ENCODE measurements at regions not wholly inside any gene's neighbourhood (a gene's known extent, or its start where the extent isn't known, plus 50 kb on each side); places are given as distances from the start of the nearest gene placed in this dataset.

DNA sequence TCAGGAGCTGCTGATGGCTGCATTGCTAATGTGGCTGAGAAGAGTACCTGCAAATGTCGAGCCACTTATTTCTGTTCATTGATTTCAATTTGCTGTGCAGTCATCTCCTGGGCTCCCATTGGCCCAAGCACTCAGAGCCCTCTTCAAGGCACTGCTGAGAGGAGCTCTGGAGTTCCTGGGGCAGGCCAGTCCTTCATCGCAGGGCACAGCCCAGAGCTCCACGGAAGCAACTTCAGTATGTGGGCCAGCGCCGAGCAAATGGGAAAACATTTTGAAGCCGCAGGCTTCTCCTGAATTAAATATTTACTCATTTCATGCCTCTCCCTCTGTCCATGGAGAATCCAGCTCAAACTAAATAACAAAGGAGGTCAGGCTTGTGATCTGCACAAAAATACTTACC is 383.3 kb downstream of the BCOR start:
- H3K4me1 ChIP-seq (ENCODE audit: insufficient read depth, low read length): no peaks in the 10 kb centered on the region
- no peaks in the 10 kb centered on the region for H3K9me3 ChIP-seq (ENCODE audit: low read length)
- no peak for ATAC-seq
- H3F3A ChIP-seq (ENCODE audit: low read length, unreplicated experiment): no peaks in the 10 kb centered on the region
- BruUV-seq (replicated peaks): no TSS peak
- no peak overlapping the region for H3K9ac ChIP-seq (ENCODE audit: low read length)
- H4K20me1 ChIP-seq (ENCODE audit: low read length): no peaks in the 10 kb centered on the region
- POLR2A ChIA-PET (ENCODE audit: unreplicated experiment): no interaction called here
- H3K4me2 ChIP-seq (ENCODE audit: low read length): no peak overlapping the region
- H3K4me3 ChIP-seq (ENCODE audit: low read length): no peak overlapping the region
- DNase-seq: no peak
- no peaks in the 10 kb centered on the region for H3K9me2 ChIP-seq (replicated peaks; ENCODE audit: low read length)
- no peak overlapping the region for H2AFZ ChIP-seq (ENCODE audit: low read length)
- CTCF ChIA-PET: no interaction called here
- intact Hi-C loops (cut with micrococcal nuclease): no loop called here
- H3K27me3 ChIP-seq (ENCODE audit: low read length): no peaks in the 10 kb centered on the region
- H3K36me3 ChIP-seq (ENCODE audit: low read depth, low read length): no peaks in the 10 kb centered on the region
- H3K79me2 ChIP-seq (ENCODE audit: low read length): no peaks in the 10 kb centered on the region
- TF ChIP-seq, protein P1, sequence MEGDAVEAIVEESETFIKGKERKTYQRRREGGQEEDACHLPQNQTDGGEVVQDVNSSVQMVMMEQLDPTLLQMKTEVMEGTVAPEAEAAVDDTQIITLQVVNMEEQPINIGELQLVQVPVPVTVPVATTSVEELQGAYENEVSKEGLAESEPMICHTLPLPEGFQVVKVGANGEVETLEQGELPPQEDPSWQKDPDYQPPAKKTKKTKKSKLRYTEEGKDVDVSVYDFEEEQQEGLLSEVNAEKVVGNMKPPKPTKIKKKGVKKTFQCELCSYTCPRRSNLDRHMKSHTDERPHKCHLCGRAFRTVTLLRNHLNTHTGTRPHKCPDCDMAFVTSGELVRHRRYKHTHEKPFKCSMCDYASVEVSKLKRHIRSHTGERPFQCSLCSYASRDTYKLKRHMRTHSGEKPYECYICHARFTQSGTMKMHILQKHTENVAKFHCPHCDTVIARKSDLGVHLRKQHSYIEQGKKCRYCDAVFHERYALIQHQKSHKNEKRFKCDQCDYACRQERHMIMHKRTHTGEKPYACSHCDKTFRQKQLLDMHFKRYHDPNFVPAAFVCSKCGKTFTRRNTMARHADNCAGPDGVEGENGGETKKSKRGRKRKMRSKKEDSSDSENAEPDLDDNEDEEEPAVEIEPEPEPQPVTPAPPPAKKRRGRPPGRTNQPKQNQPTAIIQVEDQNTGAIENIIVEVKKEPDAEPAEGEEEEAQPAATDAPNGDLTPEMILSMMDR (conservative IDR thresholded peaks at IDR 0.05; ENCODE audit: low read depth, low read length): no peak
- no peak for TF ChIP-seq EZH2 (IDR thresholded peaks at IDR 0.05; ENCODE audit: low read length, unreplicated experiment)
- no peak for TF ChIP-seq EZH2phosphoT487 (IDR thresholded peaks at IDR 0.05; ENCODE audit: borderline replicate concordance, low read length)
- H3K27ac ChIP-seq (ENCODE audit: low read length): no peak overlapping the region

- DNase-seq (no peak), ATAC-seq (no peak)
- intact Hi-C loops (cut with micrococcal nuclease): no loop called here
- no peak overlapping the region for H3K9ac ChIP-seq (ENCODE audit: low read length)
- H3K27ac ChIP-seq (ENCODE audit: low read length): no peak overlapping the region
- H3K4me2 ChIP-seq (ENCODE audit: low read length): no peak overlapping the region
- no peaks in the 10 kb centered on the region for H3K9me2 ChIP-seq (replicated peaks; ENCODE audit: low read length)
- H3K9me3 ChIP-seq (ENCODE audit: low read length): no peaks in the 10 kb centered on the region
- no TSS peak for BruUV-seq (replicated peaks)
- no peaks in the 10 kb centered on the region for H3K27me3 ChIP-seq (ENCODE audit: low read length)
- ChIA-PET POLR2A (ENCODE audit: unreplicated experiment) (no interaction called here), CTCF (no interaction called here)
- no peak overlapping the region for H2AFZ ChIP-seq (ENCODE audit: low read length)
- H3K79me2 ChIP-seq (ENCODE audit: low read length): no peaks in the 10 kb centered on the region
- no peaks in the 10 kb centered on the region for H3K4me1 ChIP-seq (ENCODE audit: insufficient read depth, low read length)
- no peaks in the 10 kb centered on the region for H4K20me1 ChIP-seq (ENCODE audit: low read length)
- no peak overlapping the region for H3K4me3 ChIP-seq (ENCODE audit: low read length)
- no peak for TF ChIP-seq EZH2 (IDR thresholded peaks at IDR 0.05; ENCODE audit: low read length, unreplicated experiment)
- TF ChIP-seq, protein P1 (conservative IDR thresholded peaks at IDR 0.05; ENCODE audit: low read depth, low read length): no peak
- no peaks in the 10 kb centered on the region for H3F3A ChIP-seq (ENCODE audit: low read length, unreplicated experiment)
- H3K36me3 ChIP-seq (ENCODE audit: low read depth, low read length): no peaks in the 10 kb centered on the region
Measured at GRCh38 chrX:39716401-39716800, 381.4 kb downstream of the BCOR start.

GRCh38 chrX:39716802-39717540 is 380.8 kb downstream of the BCOR start:
- ATAC-seq: no peak
- Histone ChIP-seq H3F3A (ENCODE audit: low read length, unreplicated experiment) (no peaks in the 10 kb centered on the region), H3K9me3 (ENCODE audit: low read length) (no peaks in the 10 kb centered on the region), H4K20me1 (ENCODE audit: low read length) (no peaks in the 10 kb centered on the region), H3K9ac (ENCODE audit: low read length) (no peak overlapping the region), H3K4me3 (ENCODE audit: low read length) (no peak overlapping the region), H2AFZ (ENCODE audit: low read length) (no peak overlapping the region), H3K4me1 (ENCODE audit: insufficient read depth, low read length) (no peaks in the 10 kb centered on the region), H3K79me2 (ENCODE audit: low read length) (no peaks in the 10 kb centered on the region), H3K36me3 (ENCODE audit: low read depth, low read length) (no peaks in the 10 kb centered on the region), H3K27me3 (ENCODE audit: low read length) (peaks cover under 1% of the 10 kb centered on the region; the same call in 1 of the 2 replicates), H3K9me2 (replicated peaks; ENCODE audit: low read length) (no peaks in the 10 kb centered on the region), H3K27ac (ENCODE audit: low read length) (no peak overlapping the region), H3K4me2 (ENCODE audit: low read length) (no peak overlapping the region)
- no TSS peak for BruUV-seq (replicated peaks)
- no peak for DNase-seq
- ChIA-PET POLR2A (ENCODE audit: unreplicated experiment) (no interaction called here), CTCF (no interaction called here)
- TF ChIP-seq, protein P1 (conservative IDR thresholded peaks at IDR 0.05; ENCODE audit: low read depth, low read length): no peak
- TF ChIP-seq EZH2phosphoT487 (IDR thresholded peaks at IDR 0.05; ENCODE audit: borderline replicate concordance, low read length) (no peak), EZH2 (IDR thresholded peaks at IDR 0.05; ENCODE audit: low read length, unreplicated experiment) (no peak)
- intact Hi-C loops (cut with micrococcal nuclease): no loop called here
